ENCODE measurements at regions not wholly inside any gene's neighbourhood (a gene's known extent, or its start where the extent isn't known, plus 50 kb on each side); places are given as distances from the start of the nearest gene placed in this dataset.
A peak's percentile ranks its signal among the peaks of the same experiment; 100 is the strongest.

GRCh38 chr20:20979934-20980333 is 126.2 kb downstream of the LINC00237 start (continued):
- TF ChIP-seq MAZ (IDR thresholded peaks at IDR 0.05; ENCODE audit: borderline replicate concordance, low read depth, low read length) (no peak), MAZ (CRISPR knock-in tag; IDR thresholded peaks at IDR 0.05; ENCODE audit: low read depth) (no peak), JUNB (CRISPR knock-in tag; IDR thresholded peaks at IDR 0.05; ENCODE audit: borderline replicate concordance) (no peak), NR2F6 (IDR thresholded peaks at IDR 0.05) (peak; percentile 93), NR2F6 (CRISPR knock-in tag; IDR thresholded peaks at IDR 0.05) (peak; percentile 69; the same call in 1 of the 2 replicates), TBX2 (CRISPR knock-in tag; IDR thresholded peaks at IDR 0.05; ENCODE audit: borderline replicate concordance) (peak; percentile 90), TP53 (CRISPR knock-in tag; conservative IDR thresholded peaks at IDR 0.05) (no peak), HNF1A (IDR thresholded peaks at IDR 0.05; ENCODE audit: low read depth) (no peak), HNF1A (CRISPR knock-in tag; IDR thresholded peaks at IDR 0.05; ENCODE audit: borderline replicate concordance) (peak; percentile 37; the same call in 1 of the 2 replicates), STAG1 (CRISPR knock-in tag; IDR thresholded peaks at IDR 0.05) (no peak), TBX3 (IDR thresholded peaks at IDR 0.05; ENCODE audit: borderline replicate concordance) (peak; percentile 54; the same call in 1 of the 2 replicates), HMG20A (CRISPR knock-in tag; IDR thresholded peaks at IDR 0.05; ENCODE audit: borderline replicate concordance) (peak; percentile 57; the same call in 1 of the 2 replicates), GATA4 (IDR thresholded peaks at IDR 0.05; ENCODE audit: borderline replicate concordance, low read depth) (peak; percentile 90), ZSCAN9 (CRISPR knock-in tag; IDR thresholded peaks at IDR 0.05; ENCODE audit: borderline replicate concordance) (no peak), ZNF569 (CRISPR knock-in tag; IDR thresholded peaks at IDR 0.05; ENCODE audit: borderline replicate concordance) (no peak), ARID5B (CRISPR knock-in tag; IDR thresholded peaks at IDR 0.05) (peak; percentile 76), CREM (IDR thresholded peaks at IDR 0.05) (peak; percentile 22; the same call in 1 of the 2 replicates), CREM (CRISPR knock-in tag; IDR thresholded peaks at IDR 0.05) (no peak), RARA (CRISPR knock-in tag; IDR thresholded peaks at IDR 0.05) (peak; percentile 36; the same call in 1 of the 2 replicates), ATF7-NPFF (CRISPR knock-in tag; IDR thresholded peaks at IDR 0.05; ENCODE audit: low read depth) (no peak), ZNF75D (CRISPR knock-in tag; IDR thresholded peaks at IDR 0.05; ENCODE audit: borderline replicate concordance) (no peak)
